Liver (tissue), 8 donors: ENCODE measurements at regions not wholly inside any gene's neighbourhood (a gene's known extent, or its start where the extent isn't known, plus 50 kb on each side); places are given as distances from the start of the nearest gene placed in this dataset.

Experiments
- DNase-seq: peaks from one replicate; pipeline ENCODE4 v3.0.0-alpha.2; 2017; ENCODE audit warnings: low spot score
- H3K27ac ChIP-seq, 2 donors: one replicate each; pipeline ENCODE4 v1.7.0; 2013; ENCODE audit warnings: inconsistent platforms in 2 of 2, low read length in 2 of 2, control low read depth in 1 of 2, low read depth in 1 of 2, mild to moderate bottlenecking in 1 of 2
- H3K27me3 ChIP-seq, 4 donors: one replicate each; pipeline versions ENCODE4 v1.6.1 to v1.7.0; 2013; ENCODE audit warnings: low read length in 3 of 4, inconsistent platforms in 1 of 4, mild to moderate bottlenecking in 1 of 4, moderate library complexity in 1 of 4; ENCODE audit not compliant: control insufficient read depth in 4 of 4, insufficient read depth in 4 of 4
- H3K36me3 ChIP-seq, 4 donors: one replicate each; pipeline versions ENCODE4 v1.6.1 to v1.7.0; 2013; ENCODE audit warnings: low read length in 3 of 4, mild to moderate bottlenecking in 3 of 4, low read depth in 1 of 4, moderate library complexity in 1 of 4; ENCODE audit not compliant: control insufficient read depth in 4 of 4, insufficient read depth in 3 of 4
- H3K4me1 ChIP-seq, 4 donors: one replicate each; pipeline versions ENCODE4 v1.6.1 to v1.7.0; 2013; ENCODE audit warnings: low read length in 3 of 4, mild to moderate bottlenecking in 3 of 4, moderate library complexity in 1 of 4; ENCODE audit not compliant: control insufficient read depth in 4 of 4, insufficient read depth in 4 of 4
- H3K4me3 ChIP-seq, 3 donors: one replicate each; pipeline versions ENCODE4 v1.6.1 to v1.7.0; 2013; ENCODE audit warnings: low read length in 3 of 3, control low read depth in 1 of 3, low read depth in 1 of 3, mild to moderate bottlenecking in 1 of 3
- H3K9ac ChIP-seq, 2 donors: one replicate each; pipeline ENCODE4 v1.7.0; 2013; ENCODE audit warnings: low read length in 2 of 2, mild to moderate bottlenecking in 2 of 2, moderate library complexity in 2 of 2, control low read depth in 1 of 2, low read depth in 1 of 2
- H3K9me3 ChIP-seq, 4 donors: one replicate each; pipeline versions ENCODE4 v1.6.1 to v1.7.0; 2013; ENCODE audit warnings: low read length in 3 of 4; ENCODE audit not compliant: control insufficient read depth in 4 of 4
- ATF3 ChIP-seq: IDR thresholded peaks from 2 replicates; pipeline ENCODE4 v1.6.1; 2016; ENCODE audit warnings: antibody characterized with exemption
- CTCF ChIP-seq: fragments of 150-350 bp; IDR thresholded peaks from 2 replicates; pipeline ENCODE4 v1.5.1; 2017; ENCODE audit warnings: improper control_type of control experiment, low read depth, low read length; ENCODE audit not compliant: missing input control
- EGR1 ChIP-seq, 2 donors: IDR thresholded peaks; 2 replicates each; pipeline ENCODE4 v1.6.1; 2016 to 2018; ENCODE audit warnings: antibody characterized with exemption in 2 of 2, low read depth in 2 of 2
- FOXA2 ChIP-seq: IDR thresholded peaks from 2 replicates; pipeline ENCODE4 v1.6.1; 2016; ENCODE audit warnings: antibody characterized with exemption
- GABPA ChIP-seq, 2 donors: IDR thresholded peaks in 1 of 2; conservative IDR thresholded peaks in 1 of 2; 2 replicates each; pipeline ENCODE4 v1.6.1; 2016; ENCODE audit warnings: antibody characterized with exemption in 2 of 2, mild to moderate bottlenecking in 1 of 2, moderate library complexity in 1 of 2
- HNF4G ChIP-seq: IDR thresholded peaks from 2 replicates; pipeline ENCODE4 v1.6.1; 2016; ENCODE audit warnings: antibody characterized with exemption
- JUND ChIP-seq, 2 donors: IDR thresholded peaks; 2 replicates each; pipeline ENCODE4 v1.6.1; 2016; ENCODE audit warnings: antibody characterized with exemption in 2 of 2
- MAX ChIP-seq: IDR thresholded peaks from 2 replicates; pipeline ENCODE4 v1.6.1; 2016; ENCODE audit warnings: antibody characterized with exemption
- NR2F2 ChIP-seq: IDR thresholded peaks from 2 replicates; pipeline ENCODE4 v1.6.1; 2016; ENCODE audit warnings: antibody characterized with exemption
- REST ChIP-seq: IDR thresholded peaks from 2 replicates; pipeline ENCODE4 v1.6.1; 2016; ENCODE audit warnings: antibody characterized with exemption, mild to moderate bottlenecking
- SP1 ChIP-seq: IDR thresholded peaks from 2 replicates; pipeline ENCODE4 v1.6.1; 2018; ENCODE audit warnings: antibody characterized with exemption, mild to moderate bottlenecking
- TAF1 ChIP-seq: conservative IDR thresholded peaks from 2 replicates; pipeline ENCODE4 v1.6.1; 2016; ENCODE audit warnings: antibody characterized with exemption, mild to moderate bottlenecking
- ZBTB33 ChIP-seq: IDR thresholded peaks from 2 replicates; pipeline ENCODE4 v1.6.1; 2016; ENCODE audit warnings: antibody characterized with exemption
- WGBS: extraction: QIAGEN DNeasy Blood & Tissue Kit; methylation state at CpG from one replicate; pipeline ENCODE4 v1.1.7; 2013; 5-methylcytosine and 5-hydroxymethylcytosine counted together
- donor health status: healthy.
- donor health status: healthy.
- donor health status: healthy.
- donor health status: healthy.
- donor health status: healthy.

- no peak for DNase-seq
- Histone ChIP-seq H3K9ac (no peak overlapping the region), H3K4me3 (no peak overlapping the region), H3K27ac (no peak overlapping the region), H3K9me3 (peaks cover 0 to 5% (median 1%) of the 10 kb centered on the region in 4 donors), H3K27me3 (peaks cover 0 to 19% (median 3%) of the 10 kb centered on the region in 4 donors), H3K4me1 (no peaks in the 10 kb centered on the region), H3K36me3 (no peaks in the 10 kb centered on the region)
- TF ChIP-seq JUND (IDR thresholded peaks at IDR 0.05) (no peak), GABPA (IDR thresholded peaks at IDR 0.05 in 1 of 2, conservative IDR thresholded peaks at IDR 0.05 in 1 of 2) (no peak), ATF3 (no peak)
- 54% methylated on average over 5 of the region's 5 CpGs for WGBS
These were observed 287.3 kb downstream of the BMP7 start for GRCh38 chr20:56979125-56979524.

GRCh38 chr20:56981301-56981700, 285.1 kb downstream of the BMP7 start:
- no peak for DNase-seq
- Histone ChIP-seq H3K4me3 (no peak overlapping the region), H3K27ac (no peak overlapping the region), H3K36me3 (no peaks in the 10 kb centered on the region), H3K9me3 (peaks cover 2 to 14% (median 6%) of the 10 kb centered on the region in 4 donors), H3K27me3 (peaks cover 0 to 10% (median 0%) of the 10 kb centered on the region in 4 donors), H3K9ac (no peak overlapping the region), H3K4me1 (no peaks in the 10 kb centered on the region)
- TF ChIP-seq NR2F2 (no peak), REST (no peak), JUND (IDR thresholded peaks at IDR 0.05) (no peak), ATF3 (no peak), CTCF (no peak), HNF4G (no peak), TAF1 (no peak), EGR1 (IDR thresholded peaks at IDR 0.05; ENCODE audit: low read depth in 2 of 2) (no peak), FOXA2 (no peak), ZBTB33 (no peak), MAX (no peak), SP1 (no peak), GABPA (IDR thresholded peaks at IDR 0.05 in 1 of 2, conservative IDR thresholded peaks at IDR 0.05 in 1 of 2) (no peak)
- 56% methylated on average over 5 of the region's 5 CpGs for WGBS
